Fibroblast of lung (primary cell): ENCODE measurements at regions not wholly inside any gene's neighbourhood (a gene's known extent, or its start where the extent isn't known, plus 50 kb on each side); places are given as distances from the start of the nearest gene placed in this dataset.
A peak's percentile ranks its signal among the peaks of the same experiment; 100 is the strongest.
"Not testable (repeated sequence)": the region's sequence is repeated elsewhere in the genome, so short reads cannot be mapped to it uniquely, and the experiment has no call there.

Source experiments
- DNase-seq, 2 donors: peaks; one replicate each; pipeline versions ENCODE4 v3.0.0 to v3.0.0-alpha.2; 2010; ENCODE audit warnings: low read depth in 2 of 2
- H2AFZ ChIP-seq: 2 replicates; pipeline ENCODE4 v1.5.1; 2012; ENCODE audit warnings: low read length, control low read depth, inconsistent platforms
- H3K27ac ChIP-seq: 2 replicates; pipeline ENCODE4 v1.5.1; 2011; ENCODE audit warnings: low read length, control low read depth; ENCODE audit not compliant: insufficient read depth
- H3K27me3 ChIP-seq: 2 replicates; pipeline ENCODE4 v1.5.1; 2011; ENCODE audit warnings: mild to moderate bottlenecking, low read length; ENCODE audit not compliant: control insufficient read depth, insufficient read depth
- H3K36me3 ChIP-seq: 2 replicates; pipeline ENCODE4 v1.5.1; 2011; ENCODE audit warnings: low read length; ENCODE audit not compliant: control insufficient read depth, insufficient read depth
- H3K4me1 ChIP-seq: 2 replicates; pipeline ENCODE4 v1.5.1; 2011; ENCODE audit warnings: low read length; ENCODE audit not compliant: control insufficient read depth, insufficient read depth; ENCODE audit errors: extremely low read depth
- H3K4me2 ChIP-seq: 2 replicates; pipeline ENCODE4 v1.5.1; 2011; ENCODE audit warnings: low read length, control low read depth; ENCODE audit not compliant: insufficient read depth; ENCODE audit errors: extremely low read depth
- H3K4me3 ChIP-seq, 4 experiments: fragments of 200-600 bp in 1 of 4; sonication (generic) in 1 of 4; replicated peaks in 1 of 4; 2 replicates each; pipeline ENCODE4 v1.5.1; 2011 to 2016; ENCODE audit warnings: low read length in 4 of 4, low read depth in 3 of 4, mild to moderate bottlenecking in 3 of 4, control low read depth in 2 of 4, inconsistent platforms in 1 of 4, mixed read lengths in 1 of 4; ENCODE audit not compliant: insufficient read depth in 1 of 4; ENCODE audit errors: control extremely low read depth in 1 of 4
- H3K79me2 ChIP-seq: 2 replicates; pipeline ENCODE4 v1.5.1; 2012; ENCODE audit warnings: mild to moderate bottlenecking, low read length, inconsistent platforms; ENCODE audit not compliant: control insufficient read depth, insufficient read depth
- H3K9ac ChIP-seq: 2 replicates; pipeline ENCODE4 v1.5.1; 2011; ENCODE audit warnings: mild to moderate bottlenecking, low read length, control low read depth; ENCODE audit not compliant: insufficient read depth
- H3K9me3 ChIP-seq: 2 replicates; pipeline ENCODE4 v1.5.1; 2012; ENCODE audit warnings: low read depth, low read length; ENCODE audit not compliant: control insufficient read depth, insufficient read depth
- H4K20me1 ChIP-seq: 2 replicates; pipeline ENCODE4 v1.5.1; 2011; ENCODE audit warnings: low read length; ENCODE audit not compliant: control insufficient read depth, insufficient read depth; ENCODE audit errors: extremely low read depth

- H3K27ac ChIP-seq, result not testable (repeated sequence)
These were observed 295.0 kb upstream of the PLGLB2 start for GRCh38 chr2:87452861-87453260.

GRCh38 chr2:87453965-87454364 lies 293.9 kb upstream of the PLGLB2 start:
- peak overlapping the region; percentile 69 for H3K27ac ChIP-seq
- H3K4me2 ChIP-seq, H2AFZ ChIP-seq, H3K27me3 ChIP-seq, H3K9ac ChIP-seq, H4K20me1 ChIP-seq, H3K9me3 ChIP-seq, H3K4me1 ChIP-seq, H3K4me3 ChIP-seq, H3K36me3 ChIP-seq: not testable (repeated sequence)
- H3K79me2 ChIP-seq, result peaks cover 15% of the 10 kb centered on the region
- peak; percentile 37 to 71 for DNase-seq

More at GRCh38 chr2:87452861-87453260, 295.0 kb upstream of the PLGLB2 start:
- H3K9me3 ChIP-seq, H3K4me3 ChIP-seq, H3K9ac ChIP-seq, H4K20me1 ChIP-seq, H2AFZ ChIP-seq, H3K36me3 ChIP-seq, H3K4me2 ChIP-seq, H3K27me3 ChIP-seq, H3K79me2 ChIP-seq, H3K4me1 ChIP-seq: not testable (repeated sequence)
- peak; percentile 62 to 87 for DNase-seq

- not testable (repeated sequence) for H3K9me3 ChIP-seq, H2AFZ ChIP-seq, H3K4me3 ChIP-seq, H3K9ac ChIP-seq, H3K4me1 ChIP-seq, H4K20me1 ChIP-seq, H3K27me3 ChIP-seq, H3K36me3 ChIP-seq
- DNase-seq, result peak; percentile 66 to 86
- H3K79me2 ChIP-seq, result peaks cover 18% of the 10 kb centered on the region
- peak overlapping the region; percentile 69 for H3K27ac ChIP-seq
- peak overlapping the region; percentile 7 for H3K4me2 ChIP-seq
These were observed 293.5 kb upstream of the PLGLB2 start for GRCh38 chr2:87454421-87454820.

GRCh38 chr2:87455209-87455853 lies 292.6 kb upstream of the PLGLB2 start:
- Histone ChIP-seq H3K79me2 (peaks cover 22% of the 10 kb centered on the region), H3K9ac (peak overlapping the region; percentile 63), H3K27ac (peak overlapping the region; percentile 88), H3K4me3 (peak overlapping the region; percentile 41 to 64 (median 52))
- H4K20me1 ChIP-seq, H3K9me3 ChIP-seq, H2AFZ ChIP-seq, H3K4me1 ChIP-seq, H3K36me3 ChIP-seq, H3K27me3 ChIP-seq, DNase-seq, H3K4me2 ChIP-seq: not testable (repeated sequence)

- H3K9me3 ChIP-seq, H3K4me2 ChIP-seq, H2AFZ ChIP-seq, H3K27me3 ChIP-seq, H3K4me1 ChIP-seq, H4K20me1 ChIP-seq, H3K36me3 ChIP-seq, DNase-seq: not testable (repeated sequence)
- H3K4me3 ChIP-seq, result peak overlapping the region; percentile 41 to 64 (median 56)
- H3K9ac ChIP-seq, result peak overlapping the region; percentile 63
- peaks cover 25% of the 10 kb centered on the region for H3K79me2 ChIP-seq
- peak overlapping the region; percentile 88 for H3K27ac ChIP-seq
These were observed 292.0 kb upstream of the PLGLB2 start for GRCh38 chr2:87455854-87456249.

- Histone ChIP-seq H3K9ac (peak overlapping the region; percentile 53), H3K27ac (peak overlapping the region; percentile 82), H3K79me2 (peaks cover 28% of the 10 kb centered on the region), H3K4me2 (peak overlapping the region; percentile 59), H3K4me3 (peak overlapping the region; percentile 36 to 63 (median 58))
- H2AFZ ChIP-seq, H4K20me1 ChIP-seq, H3K9me3 ChIP-seq, H3K4me1 ChIP-seq, H3K36me3 ChIP-seq, H3K27me3 ChIP-seq: not testable (repeated sequence)
- DNase-seq, result peak in 1 of 2 donors; percentile 40
These were observed 291.3 kb upstream of the PLGLB2 start for GRCh38 chr2:87456477-87457128.

GRCh38 chr2:87457129-87457499 lies 290.8 kb upstream of the PLGLB2 start:
- H3K4me2 ChIP-seq, H3K4me1 ChIP-seq, H3K9ac ChIP-seq, H4K20me1 ChIP-seq, H3K9me3 ChIP-seq, H3K27me3 ChIP-seq, H3K27ac ChIP-seq, H3K36me3 ChIP-seq, H2AFZ ChIP-seq, DNase-seq: not testable (repeated sequence)
- Histone ChIP-seq H3K4me3 (peak overlapping the region in 1 of 4 experiments; percentile 30), H3K79me2 (peaks cover 33% of the 10 kb centered on the region)
